ENCODE measurements at regions not wholly inside any gene's neighbourhood (a gene's known extent, or its start where the extent isn't known, plus 50 kb on each side); places are given as distances from the start of the nearest gene placed in this dataset.
A peak's percentile ranks its signal among the peaks of the same experiment; 100 is the strongest.

- Histone ChIP-seq H3K36me3 (replicated peaks in 1 of 2) (no peaks in the 10 kb centered on the region), H3K27ac (no peak overlapping the region), H3K9me3 (replicated peaks in 1 of 3) (no peaks in the 10 kb centered on the region), H3K27me3 (no peaks in the 10 kb centered on the region), H3K4me3 (no peak overlapping the region), H3K4me1 (replicated peaks in 1 of 2) (peaks cover 0 to 5% of the 10 kb centered on the region in 2 donors)
- DNase-seq = no peak
- no peak for TF ChIP-seq POLR2A (IDR thresholded peaks at IDR 0.05)
- TF ChIP-seq CTCF (IDR thresholded peaks at IDR 0.05) = no peak
- 67 to 82% (median 75%) methylated on average over 5 of the region's 5 CpGs for WGBS, 4 donors
- intact Hi-C loops (cut with DNase I) = no loop called here
Measured at GRCh38 chrX:9231491-9231890, 197.6 kb upstream of the FAM9B start.

GRCh38 chrX:9233141-9233540 is 199.2 kb upstream of the FAM9B start:
- Histone ChIP-seq H3K4me3 (no peak overlapping the region), H3K9me3 (replicated peaks in 1 of 3) (no peaks in the 10 kb centered on the region), H3K36me3 (replicated peaks in 1 of 2) (no peaks in the 10 kb centered on the region), H3K27ac (no peak overlapping the region), H3K4me1 (replicated peaks in 1 of 2) (peaks cover 0 to 5% of the 10 kb centered on the region in 2 donors), H3K27me3 (no peaks in the 10 kb centered on the region)
- intact Hi-C loops (cut with DNase I) = no loop called here
- no peak for TF ChIP-seq CTCF (IDR thresholded peaks at IDR 0.05)
- TF ChIP-seq POLR2A (IDR thresholded peaks at IDR 0.05) = no peak
- DNase-seq = peak in 1 of 7 donors; percentile 1
- WGBS, 4 donors = 56 to 84% (median 74%) methylated on average over 5 of the region's 5 CpGs

- H3K36me3 ChIP-seq (replicated peaks in 1 of 2) = no peaks in the 10 kb centered on the region
- intact Hi-C loops (cut with DNase I) = no loop called here
- DNase-seq = peak in 1 of 7 donors; percentile 13
- H3K9me3 ChIP-seq (replicated peaks in 1 of 3) = no peaks in the 10 kb centered on the region
- TF ChIP-seq POLR2A (IDR thresholded peaks at IDR 0.05) (no peak), CTCF (IDR thresholded peaks at IDR 0.05) (no peak)
- H3K27ac ChIP-seq = no peak overlapping the region
- H3K4me1 ChIP-seq (replicated peaks in 1 of 2) = peaks cover 0 to 5% of the 10 kb centered on the region in 2 donors
- no peak overlapping the region for H3K4me3 ChIP-seq
- H3K27me3 ChIP-seq = no peaks in the 10 kb centered on the region
- WGBS, 4 donors = 47 to 65% (median 51%) methylated on average over 3 of the region's 3 CpGs
Measured at GRCh38 chrX:9234315-9234714, 200.4 kb upstream of the FAM9B start.

GRCh38 chrX:9235722-9236121 is 201.8 kb upstream of the FAM9B start:
- no peak overlapping the region for H3K4me3 ChIP-seq
- 71 to 78% (median 74%) methylated on average over 3 of the region's 3 CpGs for WGBS, 4 donors
- no peak for TF ChIP-seq POLR2A (IDR thresholded peaks at IDR 0.05)
- TF ChIP-seq CTCF (IDR thresholded peaks at IDR 0.05) = no peak

More at GRCh38 chrX:9235722-9236121, 201.8 kb upstream of the FAM9B start:
- Histone ChIP-seq H3K36me3 (replicated peaks in 1 of 2) (no peaks in the 10 kb centered on the region), H3K4me1 (replicated peaks in 1 of 2) (peaks cover 0 to 5% of the 10 kb centered on the region in 2 donors), H3K27me3 (no peaks in the 10 kb centered on the region), H3K9me3 (replicated peaks in 1 of 3) (no peaks in the 10 kb centered on the region), H3K27ac (no peak overlapping the region)
- DNase-seq = no peak
- intact Hi-C loops (cut with DNase I) = no loop called here

Measured in adrenal gland (tissue), 9 donors.